Midbrain (tissue), 1 donor: ENCODE measurements at regions not wholly inside any gene's neighbourhood (a gene's known extent, or its start where the extent isn't known, plus 50 kb on each side); places are given as distances from the start of the nearest gene placed in this dataset.
"Not testable (repeated sequence)": the region's sequence is repeated elsewhere in the genome, so short reads cannot be mapped to it uniquely, and the experiment has no call there.

Experiments
- DNase-seq: peaks from one replicate; lab custom pipeline; 2025; lab: John Stamatoyannopoulos, UW

GRCh38 chr6:150767571-150768018 lies 97.9 kb upstream of the MTHFD1L start:
- no peak for DNase-seq

- no peak for DNase-seq
These were observed 94.9 kb upstream of the MTHFD1L start for GRCh38 chr6:150770637-150771036.

GRCh38 chr6:150773969-150774368 lies 91.5 kb upstream of the MTHFD1L start:
- DNase-seq = no peak

DNA sequence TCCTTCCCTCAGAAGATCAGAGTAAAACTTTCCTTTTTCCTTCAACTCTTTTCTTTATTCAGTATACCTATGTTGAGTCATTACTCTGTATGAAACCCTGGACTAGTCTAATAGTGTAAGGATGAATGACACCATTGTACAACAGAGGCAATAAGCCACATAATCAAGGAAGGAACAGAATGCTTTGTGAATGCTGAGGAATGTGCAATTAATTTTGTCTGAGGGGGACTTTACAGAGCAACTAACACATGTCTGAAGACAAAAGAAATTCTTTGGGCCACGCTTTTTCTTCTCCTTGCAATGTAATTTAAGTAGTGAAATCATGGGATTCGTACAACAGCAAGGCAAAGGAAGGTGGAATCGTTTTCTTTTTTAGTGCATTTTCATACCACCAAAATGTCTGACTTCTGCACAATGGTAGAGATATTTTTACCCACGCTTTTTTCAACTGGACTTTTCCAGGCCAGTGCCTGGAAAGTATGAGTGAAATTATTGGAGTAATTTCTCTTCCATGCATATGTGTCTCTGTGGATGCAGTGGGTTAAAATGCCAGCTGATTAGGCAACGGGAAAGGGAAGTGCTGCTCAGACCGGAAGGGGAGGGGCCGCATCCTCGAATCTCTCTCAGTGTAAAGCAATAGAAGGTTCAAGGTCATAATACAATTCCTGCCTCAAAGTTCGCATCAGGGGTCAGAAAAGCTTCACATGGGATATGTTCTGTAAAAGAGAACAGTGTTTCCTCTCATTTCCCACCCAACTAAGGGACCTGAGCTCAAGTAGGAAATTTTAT lies 89.9 kb upstream of the MTHFD1L start:
- DNase-seq = no peak

- DNase-seq = no peak
These were observed 87.8 kb upstream of the MTHFD1L start for GRCh38 chr6:150777736-150778135.

GRCh38 chr6:150783813-150784212 lies 81.7 kb upstream of the MTHFD1L start:
- DNase-seq = no peak

- DNase-seq = no peak
These were observed 78.1 kb upstream of the MTHFD1L start for GRCh38 chr6:150787429-150787828.

DNA sequence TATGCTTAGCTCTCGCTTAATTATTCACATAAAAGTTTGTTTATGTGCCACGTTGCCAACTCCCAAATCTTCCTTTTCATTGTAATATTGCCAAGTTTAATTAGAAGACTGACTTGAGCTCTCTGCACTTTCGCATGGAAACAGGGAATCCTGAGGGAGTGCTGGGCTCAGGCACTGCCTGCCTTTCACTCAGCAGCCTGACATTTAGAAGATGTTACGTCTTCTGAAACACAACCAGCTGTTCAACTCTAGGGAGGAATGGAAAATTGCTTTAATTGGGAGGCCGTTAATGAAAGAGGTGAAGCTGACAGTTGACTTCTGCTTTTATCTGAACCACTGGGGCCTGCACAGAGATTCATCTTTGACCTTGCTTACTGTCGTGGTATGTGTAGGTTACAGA lies 77.4 kb upstream of the MTHFD1L start:
- no peak for DNase-seq

GRCh38 chr6:150789906-150790305 lies 75.6 kb upstream of the MTHFD1L start:
- DNase-seq = not testable (repeated sequence)

DNA sequence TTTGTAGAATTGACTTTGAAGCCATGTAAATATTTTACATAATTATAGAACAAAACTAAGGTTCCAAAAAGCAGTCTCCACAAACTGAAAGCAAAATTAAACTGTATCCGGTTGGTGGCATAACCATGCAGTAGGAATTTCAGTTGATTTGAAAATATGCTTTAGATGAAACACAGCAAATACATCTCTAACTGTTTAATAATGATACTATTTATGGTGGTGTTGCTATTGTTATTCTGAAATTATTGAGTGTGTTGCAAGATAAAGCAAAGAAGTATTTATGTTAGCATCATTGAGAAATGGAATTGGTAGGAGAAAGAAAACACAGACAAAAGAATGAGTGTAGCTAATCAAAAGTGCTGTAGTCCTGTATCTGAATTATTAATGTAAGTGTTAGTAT lies 73.8 kb upstream of the MTHFD1L start:
- DNase-seq = no peak

- no peak for DNase-seq
These were observed 67.6 kb upstream of the MTHFD1L start for GRCh38 chr6:150797949-150798348.

GRCh38 chr6:150799276-150799805 lies 66.2 kb upstream of the MTHFD1L start:
- no peak for DNase-seq

DNA sequence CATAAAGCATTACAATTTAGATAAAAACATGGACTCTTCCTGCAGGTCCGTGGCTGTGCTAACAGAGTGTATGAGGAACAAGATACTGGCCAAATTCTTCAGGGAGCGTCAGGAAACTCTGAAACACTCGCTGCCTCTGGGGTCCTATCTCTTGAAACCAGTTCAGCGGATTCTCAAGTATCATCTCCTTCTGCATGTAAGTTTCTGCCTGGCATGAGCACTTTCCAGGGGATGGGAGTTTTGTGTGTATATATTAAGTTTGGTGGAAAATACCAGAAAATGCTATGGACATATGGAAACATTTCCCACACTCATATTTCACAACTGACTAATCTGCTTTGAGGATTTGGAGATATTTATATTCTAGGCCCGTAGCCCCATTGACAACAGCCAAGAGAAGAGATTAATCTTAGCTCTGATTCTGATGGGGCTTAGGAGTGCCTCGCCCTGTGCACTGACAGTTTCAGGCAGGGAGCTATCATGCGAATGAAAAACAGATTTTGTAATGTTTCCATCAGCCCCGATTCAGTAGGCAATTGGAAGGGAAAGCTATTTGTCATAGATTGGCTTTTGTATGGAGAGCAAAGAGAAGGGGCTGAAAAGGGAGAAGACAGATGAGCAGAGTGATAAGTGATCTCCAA lies 64.7 kb upstream of the MTHFD1L start:
- DNase-seq = no peak

DNA sequence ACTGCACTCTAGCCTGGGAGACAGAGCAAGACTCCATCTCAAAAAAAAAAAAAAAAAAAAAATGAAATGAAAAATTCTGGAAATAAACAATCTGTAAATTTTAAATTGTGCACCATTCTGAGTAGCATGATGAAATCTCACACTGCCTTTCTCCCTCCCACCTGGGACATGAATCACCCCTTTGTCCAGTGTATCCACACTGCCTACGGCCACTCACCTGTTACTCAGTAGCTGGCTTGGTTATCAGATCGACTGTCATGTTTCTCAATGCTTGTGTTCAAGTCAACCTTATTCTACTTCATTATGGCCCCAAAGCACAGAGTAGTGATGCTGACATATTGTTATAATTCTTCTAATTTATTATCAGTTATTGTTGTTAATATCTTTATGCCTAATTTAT lies 58.7 kb upstream of the MTHFD1L start:
- no peak for DNase-seq

DNA sequence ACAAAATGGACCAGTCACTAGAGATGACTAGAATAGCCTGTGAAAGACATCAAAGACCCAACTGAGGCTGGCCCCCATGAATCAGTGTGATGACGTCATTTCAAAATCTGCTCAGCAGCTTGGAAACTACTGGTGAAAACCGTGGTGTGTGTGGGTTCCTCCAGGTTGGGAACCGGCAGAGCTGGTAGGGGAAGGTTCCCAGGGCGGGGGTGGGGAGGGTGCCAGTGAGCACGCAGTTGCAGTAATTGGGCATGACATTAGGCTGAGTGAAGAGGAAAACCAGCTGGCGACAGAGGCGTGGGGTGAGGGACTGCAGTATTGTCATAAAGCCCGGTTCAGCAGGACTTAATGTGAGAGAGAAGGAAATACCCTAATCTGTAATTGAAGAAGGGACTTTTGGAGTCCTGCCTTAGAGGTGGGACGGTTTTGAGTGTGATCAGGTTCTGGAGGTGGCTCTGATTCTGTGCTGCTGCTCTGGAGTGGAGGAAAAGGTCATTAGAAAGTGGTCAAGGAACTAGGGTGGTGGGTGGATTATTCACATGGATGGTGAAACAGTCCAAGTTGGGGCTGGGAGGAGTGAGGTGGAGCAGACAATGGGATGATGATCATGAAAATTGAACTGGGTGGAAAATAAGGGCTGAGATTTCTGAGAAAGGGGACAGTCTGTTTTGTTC lies 52.0 kb upstream of the MTHFD1L start:
- no peak for DNase-seq

GRCh38 chr6:150813993-150814359 lies 51.5 kb upstream of the MTHFD1L start:
- no peak for DNase-seq
